Skeletal muscle tissue (tissue), 3 donors: ENCODE measurements at regions not wholly inside any gene's neighbourhood (a gene's known extent, or its start where the extent isn't known, plus 50 kb on each side); places are given as distances from the start of the nearest gene placed in this dataset.

Source experiments
- H3K27ac ChIP-seq: one replicate; pipeline ENCODE4 v1.7.0; 2013; ENCODE audit warnings: mild to moderate bottlenecking, low read depth, low read length, inconsistent platforms
- H3K27me3 ChIP-seq, 3 donors: one replicate each; pipeline ENCODE4 v1.7.0; 2013; ENCODE audit warnings: low read length in 3 of 3; ENCODE audit not compliant: control insufficient read depth in 3 of 3, insufficient read depth in 3 of 3
- H3K36me3 ChIP-seq, 3 donors: one replicate each; pipeline ENCODE4 v1.7.0; 2013; ENCODE audit warnings: low read length in 3 of 3; ENCODE audit not compliant: control insufficient read depth in 3 of 3, insufficient read depth in 3 of 3
- H3K4me1 ChIP-seq, 3 donors: one replicate each; pipeline ENCODE4 v1.7.0; 2013; ENCODE audit warnings: low read length in 3 of 3, mild to moderate bottlenecking in 3 of 3; ENCODE audit not compliant: control insufficient read depth in 3 of 3, insufficient read depth in 3 of 3
- H3K4me3 ChIP-seq, 3 donors: one replicate each; pipeline ENCODE4 v1.7.0; 2013; ENCODE audit warnings: low read length in 3 of 3
- H3K9ac ChIP-seq, 3 donors: one replicate each; pipeline ENCODE4 v1.7.0; 2013; ENCODE audit warnings: low read length in 3 of 3, mild to moderate bottlenecking in 3 of 3, moderate library complexity in 2 of 3, low read depth in 1 of 3
- H3K9me3 ChIP-seq, 3 donors: one replicate each; pipeline ENCODE4 v1.7.0; 2013; ENCODE audit warnings: low read length in 3 of 3; ENCODE audit not compliant: control insufficient read depth in 3 of 3
- donor health status: Osteomylitis.

DNA sequence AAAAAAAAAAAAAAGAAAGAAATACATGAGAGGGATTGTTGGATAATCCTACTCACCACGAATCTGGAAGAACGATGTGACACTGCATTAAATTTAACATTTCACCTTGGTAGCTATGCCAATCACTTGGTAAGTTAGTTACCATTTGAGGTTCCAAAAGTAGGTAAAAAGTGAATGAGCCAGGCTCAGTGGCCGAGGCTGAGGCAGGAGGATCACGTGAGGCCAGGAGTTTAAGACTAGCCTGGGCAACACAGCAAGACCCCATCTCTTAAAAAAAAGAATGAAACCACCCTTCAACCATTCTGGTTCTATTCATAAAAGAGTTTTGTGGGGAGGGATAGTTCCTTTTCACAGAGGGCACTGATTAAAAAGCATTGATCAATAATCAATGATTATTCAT lies 133.6 kb downstream of the ADSS2 start:
- Histone ChIP-seq H3K36me3 (no peaks in the 10 kb centered on the region), H3K9ac (no peak overlapping the region), H3K4me3 (no peak overlapping the region), H3K27ac (no peak overlapping the region), H3K27me3 (no peaks in the 10 kb centered on the region), H3K4me1 (no peaks in the 10 kb centered on the region), H3K9me3 (no peaks in the 10 kb centered on the region)

DNA sequence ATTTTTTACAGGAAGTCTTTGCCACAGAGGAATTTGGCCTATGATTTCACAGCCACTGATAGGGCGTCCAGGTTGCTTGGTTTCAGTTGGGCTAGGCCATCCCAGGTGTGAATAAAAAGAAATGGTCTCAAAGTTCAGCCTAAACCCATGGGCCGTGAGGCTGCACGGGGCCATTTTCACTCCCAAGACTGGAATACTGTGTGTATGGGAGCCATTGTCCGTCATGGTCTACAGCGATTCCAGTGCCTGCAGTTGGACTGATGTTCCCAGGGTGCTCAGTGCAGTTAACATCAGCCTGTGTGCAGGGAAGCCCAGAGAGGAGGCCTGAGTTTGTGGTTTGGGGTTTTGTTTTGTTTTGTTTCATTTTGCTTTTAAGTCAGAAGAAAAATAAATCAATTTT lies 133.2 kb downstream of the ADSS2 start:
- no peak overlapping the region for H3K27ac ChIP-seq
- H3K36me3 ChIP-seq: no peaks in the 10 kb centered on the region
- H3K4me3 ChIP-seq: no peak overlapping the region
- no peak overlapping the region for H3K9ac ChIP-seq
- no peaks in the 10 kb centered on the region for H3K4me1 ChIP-seq
- no peaks in the 10 kb centered on the region for H3K27me3 ChIP-seq
- no peaks in the 10 kb centered on the region for H3K9me3 ChIP-seq

DNA sequence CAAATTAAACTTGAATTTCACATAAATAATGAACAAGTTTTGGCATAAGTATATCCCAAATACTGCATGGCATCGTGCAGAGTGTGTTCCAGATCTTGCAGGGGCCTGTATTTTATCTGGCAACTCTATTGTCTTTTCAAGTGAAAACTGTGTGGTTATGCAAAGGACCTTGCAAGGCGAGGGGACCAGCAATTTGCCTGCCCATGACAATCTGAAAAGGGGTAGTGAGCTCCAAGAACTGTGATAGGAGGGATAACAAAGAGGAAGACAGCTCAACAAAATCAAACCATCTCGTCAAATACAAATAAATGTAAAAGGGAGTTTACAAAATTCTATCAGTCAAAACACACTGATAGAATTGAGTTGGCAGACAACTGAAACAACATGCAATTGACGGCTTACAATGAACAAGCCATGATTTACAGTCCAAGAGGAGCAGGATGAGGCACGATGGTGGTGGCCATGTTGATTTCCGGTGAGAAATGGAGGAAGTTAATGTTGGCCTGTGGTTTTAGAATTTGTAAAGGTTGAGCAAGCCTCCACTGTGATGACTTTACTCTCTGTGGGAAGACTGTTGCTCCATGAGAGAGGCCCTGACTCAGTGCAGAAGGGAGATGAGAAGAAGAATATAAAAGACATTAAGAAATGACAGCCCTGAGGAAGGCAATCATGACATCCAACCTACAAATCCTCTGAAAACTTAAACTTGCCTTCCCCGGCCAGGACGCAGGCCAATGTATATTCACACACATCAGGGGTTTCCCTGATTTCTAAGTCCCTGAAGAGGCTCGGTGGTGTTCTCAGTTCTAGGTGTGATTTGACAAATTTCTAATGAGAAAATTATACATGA lies 132.2 kb downstream of the ADSS2 start:
- Histone ChIP-seq H3K36me3 (no peaks in the 10 kb centered on the region), H3K27me3 (no peaks in the 10 kb centered on the region), H3K9ac (no peak overlapping the region), H3K9me3 (no peaks in the 10 kb centered on the region), H3K4me3 (no peak overlapping the region), H3K27ac (no peak overlapping the region), H3K4me1 (no peaks in the 10 kb centered on the region)

DNA sequence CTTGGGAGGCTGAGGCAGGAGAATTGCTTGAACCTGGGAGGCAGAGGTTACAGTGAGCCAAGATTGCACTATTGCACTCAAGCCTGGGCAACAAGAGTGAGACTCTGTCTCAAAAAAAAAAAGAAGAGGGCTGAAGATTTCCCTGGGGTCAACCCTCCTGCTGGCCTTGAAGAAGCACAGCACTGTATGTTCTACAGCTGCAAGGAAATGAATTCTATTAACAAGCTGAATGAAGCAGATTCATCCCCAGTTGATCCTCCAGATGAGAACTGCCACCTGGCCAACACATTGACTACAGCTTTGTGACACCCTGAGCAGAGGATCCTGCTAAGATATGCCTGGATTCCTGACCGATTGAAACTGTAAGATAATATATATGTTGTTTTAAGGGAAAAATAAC lies 129.5 kb downstream of the ADSS2 start:
- Histone ChIP-seq H3K9ac (no peak overlapping the region), H3K9me3 (no peaks in the 10 kb centered on the region), H3K4me3 (no peak overlapping the region), H3K27me3 (no peaks in the 10 kb centered on the region), H3K4me1 (no peaks in the 10 kb centered on the region), H3K27ac (peak overlapping the region; percentile 60), H3K36me3 (no peaks in the 10 kb centered on the region)

DNA sequence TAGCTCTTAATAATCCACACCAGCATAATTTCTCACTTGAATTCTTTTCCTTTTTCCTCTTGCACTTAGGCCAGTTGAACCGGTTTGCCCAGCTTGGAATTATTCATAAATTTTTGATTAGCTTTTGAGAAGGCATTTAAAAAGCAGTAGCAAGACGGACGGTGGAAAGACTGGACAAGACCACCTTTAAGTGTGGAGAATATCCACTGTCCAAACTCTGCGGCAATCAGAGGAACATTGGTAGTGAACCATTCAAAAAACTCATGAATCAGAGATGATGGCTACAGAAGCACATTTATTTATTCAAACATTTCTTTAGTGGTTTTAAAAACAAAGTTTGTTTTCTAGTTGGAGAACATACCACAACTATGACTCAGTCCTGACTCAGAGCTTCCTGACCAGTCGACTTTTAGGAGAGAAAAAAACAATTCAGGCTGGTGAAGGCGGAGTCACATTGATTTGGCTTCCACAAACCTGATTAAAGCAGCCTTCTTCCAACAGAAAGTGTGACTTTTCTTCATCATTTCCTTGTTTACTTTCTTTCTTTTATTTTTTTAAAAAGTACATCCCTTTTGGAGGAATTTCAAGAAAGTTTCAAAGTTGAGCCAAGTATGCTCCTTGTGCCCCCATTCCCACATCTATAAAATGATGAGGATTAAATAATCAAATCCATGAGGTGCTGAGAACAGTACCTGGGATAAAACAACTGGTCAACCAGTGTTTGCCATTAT lies 128.8 kb downstream of the ADSS2 start:
- Histone ChIP-seq H3K9ac (no peak overlapping the region), H3K36me3 (no peaks in the 10 kb centered on the region), H3K27ac (peak overlapping the region; percentile 60), H3K27me3 (no peaks in the 10 kb centered on the region), H3K9me3 (no peaks in the 10 kb centered on the region), H3K4me1 (no peaks in the 10 kb centered on the region), H3K4me3 (no peak overlapping the region)

GRCh38 chr1:244324176-244324883 lies 127.4 kb downstream of the ADSS2 start:
- H3K4me1 ChIP-seq: no peaks in the 10 kb centered on the region
- no peak overlapping the region for H3K4me3 ChIP-seq
- no peak overlapping the region for H3K27ac ChIP-seq
- H3K27me3 ChIP-seq: no peaks in the 10 kb centered on the region
- no peaks in the 10 kb centered on the region for H3K36me3 ChIP-seq
- H3K9ac ChIP-seq: no peak overlapping the region
- no peaks in the 10 kb centered on the region for H3K9me3 ChIP-seq

DNA sequence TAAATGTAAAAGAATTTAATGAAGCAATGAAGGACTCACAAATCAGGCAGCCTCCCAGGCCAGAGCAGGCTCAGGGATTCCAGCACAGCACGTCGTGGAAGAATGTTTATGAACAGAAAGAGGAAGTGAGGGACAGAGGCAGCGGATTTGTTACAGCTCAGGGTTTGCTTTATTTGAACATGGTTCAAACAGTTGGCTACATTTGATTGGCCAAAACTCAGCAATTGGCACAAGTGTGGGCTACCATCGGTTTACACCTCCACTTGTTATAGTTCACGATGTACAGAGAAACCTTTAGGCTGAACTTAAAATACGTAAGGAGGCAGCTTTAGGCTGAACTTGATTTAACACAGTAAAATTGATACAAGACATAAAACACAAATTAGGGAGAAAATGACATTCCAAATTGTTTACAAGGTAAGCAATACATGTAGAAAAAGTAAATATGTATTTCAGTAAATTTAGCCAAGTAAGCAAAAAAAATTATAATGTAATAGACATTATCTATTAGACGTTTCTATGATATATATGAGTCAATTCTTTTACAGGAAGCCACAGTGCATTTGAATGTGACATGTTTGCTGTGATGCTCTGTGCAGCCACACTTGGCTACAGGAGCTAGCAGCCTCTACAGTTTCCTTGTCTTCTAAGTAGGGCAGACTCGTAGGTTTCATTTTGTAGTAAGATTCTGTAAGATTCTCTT lies 126.5 kb downstream of the ADSS2 start:
- Histone ChIP-seq H3K4me3 (no peak overlapping the region), H3K27ac (no peak overlapping the region), H3K27me3 (no peaks in the 10 kb centered on the region), H3K4me1 (no peaks in the 10 kb centered on the region), H3K36me3 (no peaks in the 10 kb centered on the region), H3K9ac (no peak overlapping the region), H3K9me3 (no peaks in the 10 kb centered on the region)

DNA sequence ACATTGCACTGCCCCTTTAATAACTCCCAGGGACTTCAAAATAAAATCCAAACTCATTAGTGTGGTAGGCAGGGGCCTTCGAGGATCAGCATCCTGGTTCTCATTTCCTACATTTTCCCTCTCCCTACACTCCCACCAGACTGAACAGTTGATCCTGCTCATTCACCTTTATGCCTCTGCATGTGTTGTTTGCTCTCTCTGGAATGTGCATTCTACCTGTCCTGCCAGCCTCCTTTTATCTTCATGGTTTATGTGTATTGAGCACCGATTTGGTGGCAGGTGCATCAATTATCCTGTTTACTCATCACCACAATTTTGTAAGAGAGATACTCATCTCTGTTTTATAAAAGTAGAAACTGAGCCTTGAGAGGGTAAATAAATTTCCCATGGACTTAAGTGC lies 125.0 kb downstream of the ADSS2 start:
- Histone ChIP-seq H3K27ac (no peak overlapping the region), H3K36me3 (no peaks in the 10 kb centered on the region), H3K9me3 (no peaks in the 10 kb centered on the region), H3K4me1 (no peaks in the 10 kb centered on the region), H3K9ac (no peak overlapping the region), H3K27me3 (no peaks in the 10 kb centered on the region), H3K4me3 (no peak overlapping the region)

DNA sequence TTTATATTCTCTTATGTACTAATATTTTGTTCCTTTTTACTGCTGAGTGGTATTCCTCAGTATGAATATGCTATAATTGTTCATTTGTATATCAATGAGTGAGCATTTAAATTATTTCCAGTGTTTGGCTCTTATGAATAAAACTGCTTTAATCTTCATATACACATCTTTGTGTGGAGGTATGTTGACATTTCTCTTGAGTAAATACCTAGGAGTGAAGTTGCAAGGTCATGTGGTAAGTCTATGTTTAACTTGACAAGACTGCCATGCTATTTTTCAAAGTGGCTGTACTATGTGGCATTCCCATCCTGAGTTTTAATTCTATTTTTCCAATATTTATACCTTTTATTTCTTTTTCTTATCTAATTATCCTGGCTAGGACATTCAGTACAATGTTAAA lies 124.2 kb downstream of the ADSS2 start:
- Histone ChIP-seq H3K27me3 (no peaks in the 10 kb centered on the region), H3K9me3 (no peaks in the 10 kb centered on the region), H3K4me1 (no peaks in the 10 kb centered on the region), H3K9ac (no peak overlapping the region), H3K36me3 (no peaks in the 10 kb centered on the region), H3K27ac (no peak overlapping the region), H3K4me3 (no peak overlapping the region)
